HG03442 (cell line): ENCODE measurements at regions not wholly inside any gene's neighbourhood (a gene's known extent, or its start where the extent isn't known, plus 50 kb on each side); places are given as distances from the start of the nearest gene placed in this dataset.
"Not testable (repeated sequence)": the region's sequence is repeated elsewhere in the genome, so short reads cannot be mapped to it uniquely, and the experiment has no call there.

ENCODE experiments used
- ATAC-seq: cut with Tn5 transposase; IDR thresholded peaks from one replicate; pipeline ENCODE4 v1.9.1; 2021; ENCODE audit warnings: mild to moderate bottlenecking, moderate library complexity; ENCODE audit not compliant: unreplicated experiment

GRCh38 chr10:4254101-4254994 is 469.3 kb upstream of the KLF6 start:
- ATAC-seq = no peak

GRCh38 chr10:4252701-4253100 is 467.7 kb upstream of the KLF6 start:
- no peak for ATAC-seq

- ATAC-seq = peak; percentile 90
Measured at GRCh38 chr10:4250587-4250887, 465.5 kb upstream of the KLF6 start.

GRCh38 chr10:4249841-4250586 is 465.0 kb upstream of the KLF6 start:
- ATAC-seq = no peak

GRCh38 chr10:4247379-4247778 is 462.4 kb upstream of the KLF6 start:
- ATAC-seq = no peak

- no peak for ATAC-seq
Measured at GRCh38 chr10:4246881-4247358, 461.9 kb upstream of the KLF6 start.

GRCh38 chr10:4243651-4244050 is 458.6 kb upstream of the KLF6 start:
- no peak for ATAC-seq

- no peak for ATAC-seq
Measured at GRCh38 chr10:4243169-4243568, 458.2 kb upstream of the KLF6 start.

- no peak for ATAC-seq
Measured at GRCh38 chr10:4242561-4243035, 457.6 kb upstream of the KLF6 start.

- no peak for ATAC-seq
Measured at GRCh38 chr10:4241724-4242345, 456.8 kb upstream of the KLF6 start.

GRCh38 chr10:4240608-4241197 is 455.7 kb upstream of the KLF6 start:
- ATAC-seq = no peak

- ATAC-seq = no peak
Measured at GRCh38 chr10:4239186-4239585, 454.2 kb upstream of the KLF6 start.

GRCh38 chr10:4236905-4237304 is 451.9 kb upstream of the KLF6 start:
- ATAC-seq = not testable (repeated sequence)

- ATAC-seq = no peak
Measured at GRCh38 chr10:4234661-4235060, 449.7 kb upstream of the KLF6 start.

GRCh38 chr10:4231439-4231838 is 446.4 kb upstream of the KLF6 start:
- no peak for ATAC-seq

- ATAC-seq = no peak
Measured at GRCh38 chr10:4230036-4230435, 445.0 kb upstream of the KLF6 start.

GRCh38 chr10:4229106-4229505 is 444.1 kb upstream of the KLF6 start:
- ATAC-seq = no peak

- no peak for ATAC-seq
Measured at GRCh38 chr10:4227586-4227985, 442.6 kb upstream of the KLF6 start.

- ATAC-seq = no peak
Measured at GRCh38 chr10:4226941-4227540, 442.0 kb upstream of the KLF6 start.

- no peak for ATAC-seq
Measured at GRCh38 chr10:4224178-4224577, 439.2 kb upstream of the KLF6 start.

- not testable (repeated sequence) for ATAC-seq
Measured at GRCh38 chr10:4221310-4221709, 436.3 kb upstream of the KLF6 start.
